ENCODE measurements at regions not wholly inside any gene's neighbourhood (a gene's known extent, or its start where the extent isn't known, plus 50 kb on each side); places are given as distances from the start of the nearest gene placed in this dataset.

- Histone ChIP-seq H4K20me1 (ENCODE audit: insufficient read depth, low read length, poor library complexity, severe bottlenecking) (no peaks in the 10 kb centered on the region), H3F3A (ENCODE audit: low read depth) (no peaks in the 10 kb centered on the region), H3K4me3 (ENCODE audit: low read length, poor library complexity, severe bottlenecking) (no peak overlapping the region), H3K36me3 (ENCODE audit: insufficient read depth, low read length) (no peaks in the 10 kb centered on the region), H2AFZ (ENCODE audit: low read length) (no peak overlapping the region), H3K9me3 (ENCODE audit: insufficient read depth, low read depth, low read length) (no peaks in the 10 kb centered on the region), H3K9me2 (replicated peaks; ENCODE audit: low read depth, low read length) (no peaks in the 10 kb centered on the region), H3K27me3 (ENCODE audit: insufficient read depth, low read length, poor library complexity, severe bottlenecking) (no peaks in the 10 kb centered on the region), H3K4me1 (ENCODE audit: insufficient read depth, low read length, poor library complexity, severe bottlenecking) (no peaks in the 10 kb centered on the region), H3K9ac (ENCODE audit: low read depth, low read length, poor library complexity, severe bottlenecking) (no peak overlapping the region), H3K4me2 (ENCODE audit: low read depth, low read length, poor library complexity, severe bottlenecking) (no peak overlapping the region), H3K79me2 (ENCODE audit: insufficient read depth, low read length) (no peaks in the 10 kb centered on the region)
- TF ChIP-seq, protein P1, sequence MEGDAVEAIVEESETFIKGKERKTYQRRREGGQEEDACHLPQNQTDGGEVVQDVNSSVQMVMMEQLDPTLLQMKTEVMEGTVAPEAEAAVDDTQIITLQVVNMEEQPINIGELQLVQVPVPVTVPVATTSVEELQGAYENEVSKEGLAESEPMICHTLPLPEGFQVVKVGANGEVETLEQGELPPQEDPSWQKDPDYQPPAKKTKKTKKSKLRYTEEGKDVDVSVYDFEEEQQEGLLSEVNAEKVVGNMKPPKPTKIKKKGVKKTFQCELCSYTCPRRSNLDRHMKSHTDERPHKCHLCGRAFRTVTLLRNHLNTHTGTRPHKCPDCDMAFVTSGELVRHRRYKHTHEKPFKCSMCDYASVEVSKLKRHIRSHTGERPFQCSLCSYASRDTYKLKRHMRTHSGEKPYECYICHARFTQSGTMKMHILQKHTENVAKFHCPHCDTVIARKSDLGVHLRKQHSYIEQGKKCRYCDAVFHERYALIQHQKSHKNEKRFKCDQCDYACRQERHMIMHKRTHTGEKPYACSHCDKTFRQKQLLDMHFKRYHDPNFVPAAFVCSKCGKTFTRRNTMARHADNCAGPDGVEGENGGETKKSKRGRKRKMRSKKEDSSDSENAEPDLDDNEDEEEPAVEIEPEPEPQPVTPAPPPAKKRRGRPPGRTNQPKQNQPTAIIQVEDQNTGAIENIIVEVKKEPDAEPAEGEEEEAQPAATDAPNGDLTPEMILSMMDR (conservative IDR thresholded peaks at IDR 0.05; ENCODE audit: low read length) = no peak
- TF ChIP-seq EZH2phosphoT487 (IDR thresholded peaks at IDR 0.05; ENCODE audit: borderline replicate concordance) = no peak
Observed at GRCh38 chr7:17719998-17720397, 220.3 kb downstream of the SNX13 start.

GRCh38 chr7:17721736-17722285 is 218.5 kb downstream of the SNX13 start:
- no peaks in the 10 kb centered on the region for H3K36me3 ChIP-seq (ENCODE audit: insufficient read depth, low read length)
- H4K20me1 ChIP-seq (ENCODE audit: insufficient read depth, low read length, poor library complexity, severe bottlenecking) = no peaks in the 10 kb centered on the region
- no peaks in the 10 kb centered on the region for H3F3A ChIP-seq (ENCODE audit: low read depth)
- H3K27me3 ChIP-seq (ENCODE audit: insufficient read depth, low read length, poor library complexity, severe bottlenecking) = no peaks in the 10 kb centered on the region
- no peak overlapping the region for H3K4me3 ChIP-seq (ENCODE audit: low read length, poor library complexity, severe bottlenecking)
- no peak overlapping the region for H3K4me2 ChIP-seq (ENCODE audit: low read depth, low read length, poor library complexity, severe bottlenecking)
- H3K79me2 ChIP-seq (ENCODE audit: insufficient read depth, low read length) = no peaks in the 10 kb centered on the region
- TF ChIP-seq, protein P1 (conservative IDR thresholded peaks at IDR 0.05; ENCODE audit: low read length) = no peak
- no peak for TF ChIP-seq EZH2phosphoT487 (IDR thresholded peaks at IDR 0.05; ENCODE audit: borderline replicate concordance)
- H3K4me1 ChIP-seq (ENCODE audit: insufficient read depth, low read length, poor library complexity, severe bottlenecking) = no peaks in the 10 kb centered on the region
- H3K9ac ChIP-seq (ENCODE audit: low read depth, low read length, poor library complexity, severe bottlenecking) = no peak overlapping the region
- no peak overlapping the region for H2AFZ ChIP-seq (ENCODE audit: low read length)
- no peaks in the 10 kb centered on the region for H3K9me2 ChIP-seq (replicated peaks; ENCODE audit: low read depth, low read length)
- no peaks in the 10 kb centered on the region for H3K9me3 ChIP-seq (ENCODE audit: insufficient read depth, low read depth, low read length)

- H3K27me3 ChIP-seq (ENCODE audit: insufficient read depth, low read length, poor library complexity, severe bottlenecking) = no peaks in the 10 kb centered on the region
- TF ChIP-seq EZH2phosphoT487 (IDR thresholded peaks at IDR 0.05; ENCODE audit: borderline replicate concordance) = no peak
- TF ChIP-seq, protein P1 (conservative IDR thresholded peaks at IDR 0.05; ENCODE audit: low read length) = no peak
- no peaks in the 10 kb centered on the region for H3K9me2 ChIP-seq (replicated peaks; ENCODE audit: low read depth, low read length)
- H3F3A ChIP-seq (ENCODE audit: low read depth) = no peaks in the 10 kb centered on the region
- no peak overlapping the region for H3K9ac ChIP-seq (ENCODE audit: low read depth, low read length, poor library complexity, severe bottlenecking)
- no peaks in the 10 kb centered on the region for H3K9me3 ChIP-seq (ENCODE audit: insufficient read depth, low read depth, low read length)
- H3K79me2 ChIP-seq (ENCODE audit: insufficient read depth, low read length) = no peaks in the 10 kb centered on the region
- no peaks in the 10 kb centered on the region for H4K20me1 ChIP-seq (ENCODE audit: insufficient read depth, low read length, poor library complexity, severe bottlenecking)
- no peak overlapping the region for H3K4me3 ChIP-seq (ENCODE audit: low read length, poor library complexity, severe bottlenecking)
- H3K36me3 ChIP-seq (ENCODE audit: insufficient read depth, low read length) = no peaks in the 10 kb centered on the region
- H3K4me1 ChIP-seq (ENCODE audit: insufficient read depth, low read length, poor library complexity, severe bottlenecking) = no peaks in the 10 kb centered on the region
- H3K4me2 ChIP-seq (ENCODE audit: low read depth, low read length, poor library complexity, severe bottlenecking) = no peak overlapping the region
- no peak overlapping the region for H2AFZ ChIP-seq (ENCODE audit: low read length)
Observed at GRCh38 chr7:17722798-17723197, 217.5 kb downstream of the SNX13 start.

Data from Loucy (cell line).